SH-SY5Y (cell line): ENCODE measurements at regions not wholly inside any gene's neighbourhood (a gene's known extent, or its start where the extent isn't known, plus 50 kb on each side); places are given as distances from the start of the nearest gene placed in this dataset.

Experiments
- GATA2 ChIP-seq: IDR thresholded peaks from 2 replicates; pipeline ENCODE4 v1.6.1; 2011; ENCODE audit warnings: mild to moderate bottlenecking, low read depth, low read length
- GATA3 ChIP-seq: IDR thresholded peaks from 2 replicates; pipeline ENCODE4 v1.6.1; 2011; ENCODE audit warnings: low read depth, mild to moderate bottlenecking, low read length, moderate library complexity

GRCh38 chr4:120003193-120003592 lies 63.5 kb downstream of the MAD2L1 start:
- no peak for TF ChIP-seq GATA3
- TF ChIP-seq GATA2 = no peak
